BJ (cell line): ENCODE measurements at regions not wholly inside any gene's neighbourhood (a gene's known extent, or its start where the extent isn't known, plus 50 kb on each side); places are given as distances from the start of the nearest gene placed in this dataset.

Experiments
- CTCF ChIA-PET: fragments of 350-600 bp; formaldehyde crosslinking; extraction: SDS; loops from one replicate; lab custom pipeline; 2021; ENCODE audit warnings: antibody characterized with exemption, inconsistent platforms; lab: Yijun Ruan, JAX
- POLR2A ChIA-PET: fragments of 300-600 bp; sonication (Branson Sonifier 250); formaldehyde crosslinking; extraction: SDS; loops from one replicate; lab custom pipeline; 2021; ENCODE audit warnings: antibody characterized with exemption; lab: Charles Lee
- DNase-seq: peaks from one replicate; pipeline ENCODE4 v3.0.0-alpha.2; 2011; ENCODE audit warnings: low read depth
- H3K27me3 ChIP-seq: 2 replicates; pipeline ENCODE4 v1.6.0; 2011; ENCODE audit warnings: low read length; ENCODE audit not compliant: control insufficient read depth, insufficient read depth
- H3K36me3 ChIP-seq: 2 replicates; pipeline ENCODE4 v1.5.1; 2011; ENCODE audit warnings: low read length; ENCODE audit not compliant: control insufficient read depth, insufficient read depth
- H3K4me3 ChIP-seq: 2 replicates; pipeline ENCODE4 v1.5.1; 2011; ENCODE audit warnings: low read depth, mild to moderate bottlenecking, control low read depth, low read length
- CTCF ChIP-seq: IDR thresholded peaks from 2 replicates; pipeline ENCODE4 v1.5.1; 2011; ENCODE audit warnings: low read depth, mild to moderate bottlenecking, control low read depth, inconsistent platforms, low read length, moderate library complexity; ENCODE audit not compliant: insufficient read depth

GRCh38 chr21:27649762-27650161 lies 682.9 kb upstream of the ADAMTS5 start:
- DNase-seq: no peak
- Histone ChIP-seq H3K27me3 (no peaks in the 10 kb centered on the region), H3K36me3 (no peaks in the 10 kb centered on the region), H3K4me3 (no peak overlapping the region)
- ChIA-PET POLR2A (no interaction called here), CTCF (interaction anchor here (1.3 to 1.5 kb wide), 2 partner anchors 22 to 30 kb away, joined by 4 read pairs; no protein-coding TSS in a partner anchor)
- TF ChIP-seq CTCF: no peak

- ChIA-PET CTCF (interaction anchor here (1.3 to 1.5 kb wide), 3 partner anchors 9 to 30 kb away, joined by 4 to 5 read pairs (median 4); no protein-coding TSS in a partner anchor), POLR2A (interaction anchor here (0.6 kb wide), 1 partner anchor 686 kb away, joined by 4 read pairs; no protein-coding TSS in a partner anchor)
Measured at GRCh38 chr21:27649323-27649722, 682.4 kb upstream of the ADAMTS5 start.

GRCh38 chr21:27648560-27648959 lies 681.7 kb upstream of the ADAMTS5 start:
- ChIA-PET CTCF (interaction anchor here (1.3 to 1.5 kb wide), 3 partner anchors 10 to 31 kb away, joined by 4 to 5 read pairs (median 4); no protein-coding TSS in a partner anchor), POLR2A (interaction anchor here (0.6 kb wide), 1 partner anchor 685 kb away, joined by 4 read pairs; no protein-coding TSS in a partner anchor)
- TF ChIP-seq CTCF: no peak
- no peaks in the 10 kb centered on the region for H3K27me3 ChIP-seq
- H3K4me3 ChIP-seq: no peak overlapping the region
- DNase-seq: peak; percentile 41
- no peaks in the 10 kb centered on the region for H3K36me3 ChIP-seq

More at GRCh38 chr21:27649323-27649722, 682.4 kb upstream of the ADAMTS5 start:
- Histone ChIP-seq H3K36me3 (no peaks in the 10 kb centered on the region), H3K4me3 (no peak overlapping the region), H3K27me3 (no peaks in the 10 kb centered on the region)
- DNase-seq: peak; percentile 66
- TF ChIP-seq CTCF: no peak

- ChIA-PET POLR2A (no interaction called here), CTCF (interaction anchor here (1.4 kb wide), 1 partner anchor 11 kb away, joined by 5 read pairs; no protein-coding TSS in a partner anchor)
- DNase-seq: no peak
- Histone ChIP-seq H3K4me3 (no peak overlapping the region), H3K36me3 (no peaks in the 10 kb centered on the region), H3K27me3 (no peaks in the 10 kb centered on the region)
- TF ChIP-seq CTCF: no peak
Measured at GRCh38 chr21:27647921-27648320, 681.0 kb upstream of the ADAMTS5 start.

GRCh38 chr21:27647401-27647800 lies 680.5 kb upstream of the ADAMTS5 start:
- H3K36me3 ChIP-seq: no peaks in the 10 kb centered on the region
- DNase-seq: no peak
- no peak for TF ChIP-seq CTCF
- CTCF ChIA-PET: no interaction called here
- POLR2A ChIA-PET: no interaction called here
- H3K4me3 ChIP-seq: no peak overlapping the region
- H3K27me3 ChIP-seq: no peaks in the 10 kb centered on the region
